GM10248 (cell line): ENCODE measurements at regions not wholly inside any gene's neighbourhood (a gene's known extent, or its start where the extent isn't known, plus 50 kb on each side); places are given as distances from the start of the nearest gene placed in this dataset.
"Not testable (repeated sequence)": the region's sequence is repeated elsewhere in the genome, so short reads cannot be mapped to it uniquely, and the experiment has no call there.

Source experiments
- CTCF ChIA-PET: fragments of 300-600 bp; sonication (Branson Sonifier 250); formaldehyde crosslinking; extraction: SDS; loops from one replicate; lab custom pipeline; 2021; ENCODE audit warnings: antibody characterized with exemption; lab: Yijun Ruan, JAX
- POLR2A ChIA-PET: fragments of 350-650 bp; sonication (Branson Sonifier 250); formaldehyde crosslinking; extraction: SDS; loops from one replicate; lab custom pipeline; 2020; ENCODE audit warnings: antibody characterized with exemption; lab: Yijun Ruan, JAX
- DNase-seq: peaks from one replicate; pipeline ENCODE4 v3.0.0; 2012; ENCODE audit errors: extremely low spot score
- TF ChIP-seq, protein P1 (sequence below): IDR thresholded peaks from 2 replicates; pipeline ENCODE4 v1.5.1; 2012; ENCODE audit warnings: mild to moderate bottlenecking, low read depth; ENCODE audit errors: extremely low read depth, missing control alignments, control extremely low read depth

DNA sequence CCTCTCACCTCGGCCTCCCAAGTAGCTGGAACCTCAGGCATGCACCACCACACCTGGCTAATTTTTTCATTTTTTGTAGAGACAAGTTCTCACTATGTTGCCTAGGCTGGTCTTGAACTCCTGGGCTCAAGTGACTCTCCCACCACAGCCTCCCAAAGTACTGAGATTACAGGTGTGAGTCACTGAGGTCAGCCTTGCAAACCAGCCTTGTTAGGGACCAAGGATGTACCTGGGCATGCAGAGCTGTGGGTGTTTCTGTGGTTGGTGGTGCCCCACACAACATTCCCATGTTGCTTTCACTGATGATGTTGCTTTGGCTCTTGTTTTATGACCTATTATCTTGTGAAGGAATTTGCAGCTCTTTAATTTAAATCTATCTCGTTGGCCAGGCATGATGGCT is 54.8 kb downstream of the OTUD1 start:
- ChIA-PET POLR2A (interaction anchor here (0.6 kb wide), 1 partner anchor 18 kb away, joined by 4 read pairs; no protein-coding TSS in a partner anchor), CTCF (no interaction called here)
- no peak for DNase-seq
- TF ChIP-seq, protein P1, sequence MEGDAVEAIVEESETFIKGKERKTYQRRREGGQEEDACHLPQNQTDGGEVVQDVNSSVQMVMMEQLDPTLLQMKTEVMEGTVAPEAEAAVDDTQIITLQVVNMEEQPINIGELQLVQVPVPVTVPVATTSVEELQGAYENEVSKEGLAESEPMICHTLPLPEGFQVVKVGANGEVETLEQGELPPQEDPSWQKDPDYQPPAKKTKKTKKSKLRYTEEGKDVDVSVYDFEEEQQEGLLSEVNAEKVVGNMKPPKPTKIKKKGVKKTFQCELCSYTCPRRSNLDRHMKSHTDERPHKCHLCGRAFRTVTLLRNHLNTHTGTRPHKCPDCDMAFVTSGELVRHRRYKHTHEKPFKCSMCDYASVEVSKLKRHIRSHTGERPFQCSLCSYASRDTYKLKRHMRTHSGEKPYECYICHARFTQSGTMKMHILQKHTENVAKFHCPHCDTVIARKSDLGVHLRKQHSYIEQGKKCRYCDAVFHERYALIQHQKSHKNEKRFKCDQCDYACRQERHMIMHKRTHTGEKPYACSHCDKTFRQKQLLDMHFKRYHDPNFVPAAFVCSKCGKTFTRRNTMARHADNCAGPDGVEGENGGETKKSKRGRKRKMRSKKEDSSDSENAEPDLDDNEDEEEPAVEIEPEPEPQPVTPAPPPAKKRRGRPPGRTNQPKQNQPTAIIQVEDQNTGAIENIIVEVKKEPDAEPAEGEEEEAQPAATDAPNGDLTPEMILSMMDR, result no peak

DNA sequence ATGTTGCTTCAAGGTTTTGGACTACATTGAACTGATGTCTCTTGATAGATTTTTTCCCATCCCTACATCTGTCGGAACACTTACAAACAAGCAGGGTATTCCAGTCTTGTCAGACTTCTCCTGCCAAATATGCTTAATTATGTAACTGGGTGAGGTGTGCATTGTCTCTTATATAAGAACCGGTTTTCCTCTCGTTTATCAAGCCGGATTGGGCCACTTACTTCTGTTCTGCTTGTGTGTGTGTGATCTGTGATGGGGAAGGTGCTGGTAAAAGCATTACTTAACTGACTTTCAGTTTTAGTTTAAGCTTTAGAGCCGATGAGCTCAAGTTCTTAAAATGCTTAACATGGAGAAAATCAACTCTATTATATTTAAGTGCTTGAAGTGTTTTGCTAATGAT is 57.9 kb downstream of the OTUD1 start:
- ChIA-PET POLR2A (interaction anchor here (0.6 kb wide), 1 partner anchor 36 kb away, joined by 3 read pairs; no protein-coding TSS in a partner anchor), CTCF (interaction anchor here (1.7 to 2.0 kb wide), 3 partner anchors 8 to 181 kb away, joined by 4 to 5 read pairs (median 4); no protein-coding TSS in a partner anchor)
- DNase-seq, result no peak
- TF ChIP-seq, protein P1, result no peak

DNA sequence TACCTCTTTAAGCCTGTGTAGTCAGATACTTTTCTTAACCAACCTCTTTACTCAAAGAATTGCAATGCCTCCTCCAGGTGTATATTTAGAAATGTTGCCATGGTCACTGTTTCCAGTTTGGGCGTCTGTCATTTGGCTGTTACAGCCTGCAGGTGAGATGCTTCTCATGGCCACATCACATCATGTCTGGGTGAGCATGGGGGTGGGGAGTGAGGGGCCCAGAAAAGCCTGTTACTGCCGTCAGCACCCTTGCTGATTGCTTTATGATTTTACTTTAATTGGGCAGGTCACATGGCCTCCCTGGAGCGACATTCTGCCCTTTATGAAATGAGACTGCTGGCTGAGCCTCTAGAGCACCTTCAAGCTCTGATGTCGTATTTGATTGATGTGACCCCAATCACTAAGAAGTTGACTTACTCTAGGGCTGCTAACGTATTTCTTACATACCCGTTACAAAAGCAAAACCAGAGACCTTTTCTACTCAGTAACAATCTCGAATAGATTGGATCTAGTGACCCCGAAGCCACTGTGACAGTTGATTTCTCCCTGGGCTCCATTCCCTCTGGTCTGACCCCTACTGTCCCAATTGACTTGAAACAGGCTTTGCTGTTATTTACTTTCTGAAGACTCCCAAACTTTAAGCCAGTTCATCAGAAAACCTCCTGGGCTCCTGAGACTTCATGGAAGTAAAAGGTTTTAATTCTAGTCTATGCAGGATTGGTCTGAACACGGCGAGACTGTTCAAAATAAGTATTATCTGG is 60.7 kb downstream of the OTUD1 start:
- DNase-seq, result no peak
- TF ChIP-seq, protein P1, result no peak
- CTCF ChIA-PET, result no interaction called here
- POLR2A ChIA-PET, result no interaction called here

DNA sequence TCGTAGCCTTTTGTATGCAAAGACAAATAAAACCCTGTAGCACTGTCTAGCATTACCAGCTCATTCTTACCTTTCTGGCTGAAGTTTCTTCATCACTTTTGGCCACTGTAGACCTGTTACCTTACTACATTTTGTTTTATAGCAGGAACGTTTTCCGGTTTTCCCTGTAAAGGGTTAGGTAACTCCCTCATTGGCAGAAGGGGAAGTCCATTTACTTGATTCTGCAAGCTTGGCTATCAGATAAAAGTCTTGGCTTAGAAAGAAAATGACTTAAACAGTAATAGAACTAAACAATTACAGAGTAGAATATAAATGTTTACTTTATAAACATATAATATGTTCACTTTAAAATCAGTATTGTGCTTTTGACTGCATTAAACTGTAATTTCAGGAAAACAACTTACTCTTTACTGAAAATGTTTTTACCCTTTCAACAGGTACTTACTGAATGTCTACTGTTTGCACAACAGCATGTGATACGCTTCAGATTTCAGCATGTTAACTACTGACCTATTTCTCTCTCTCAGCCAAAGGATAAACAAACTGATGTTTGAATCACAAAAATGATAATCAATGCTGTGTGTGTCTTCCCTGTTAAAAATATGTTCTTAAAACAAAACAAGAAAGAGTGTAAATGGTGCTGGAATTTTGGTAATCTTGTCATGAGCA is 67.1 kb downstream of the OTUD1 start:
- ChIA-PET CTCF (no interaction called here), POLR2A (no interaction called here)
- TF ChIP-seq, protein P1, result no peak
- DNase-seq, result no peak

DNA sequence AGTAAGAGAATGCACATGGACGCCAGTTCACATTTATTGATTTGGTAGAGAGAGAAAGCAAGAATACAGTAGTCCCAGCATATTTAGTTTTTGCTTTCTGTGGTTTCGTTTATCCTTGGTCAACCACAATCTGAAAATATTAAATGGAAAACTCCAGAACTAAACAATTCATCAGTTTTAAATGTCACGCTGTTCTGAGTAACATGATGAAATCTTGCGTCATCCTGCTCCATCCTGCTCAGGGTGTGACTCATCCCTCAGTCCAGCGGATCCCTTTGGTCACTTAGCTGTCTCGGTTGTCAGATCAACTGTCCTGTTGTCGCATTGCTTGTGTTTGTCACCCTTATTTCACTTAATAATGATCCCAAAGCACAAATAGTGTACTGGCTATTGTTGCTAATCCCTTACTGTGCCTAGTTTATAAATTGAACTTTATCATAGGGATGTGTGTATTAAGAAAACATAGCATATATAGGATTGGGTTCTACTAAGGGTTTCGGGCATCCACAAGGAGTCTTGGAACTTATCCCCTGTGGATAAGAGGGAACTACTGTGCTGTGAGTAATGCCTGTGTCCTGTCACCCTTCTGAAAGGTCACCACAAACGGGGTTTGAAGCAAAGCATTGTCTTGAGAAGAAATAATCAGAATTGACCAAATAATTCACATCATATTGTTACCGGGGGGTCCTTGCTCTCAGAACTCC is 73.6 kb downstream of the OTUD1 start:
- CTCF ChIA-PET, result interaction anchor here (0.7 to 2.1 kb wide), 4 partner anchors 17 to 262 kb away, joined by 3 to 6 read pairs (median 4); no protein-coding TSS in a partner anchor
- no peak for DNase-seq
- TF ChIP-seq, protein P1, result no peak
- POLR2A ChIA-PET, result no interaction called here

DNA sequence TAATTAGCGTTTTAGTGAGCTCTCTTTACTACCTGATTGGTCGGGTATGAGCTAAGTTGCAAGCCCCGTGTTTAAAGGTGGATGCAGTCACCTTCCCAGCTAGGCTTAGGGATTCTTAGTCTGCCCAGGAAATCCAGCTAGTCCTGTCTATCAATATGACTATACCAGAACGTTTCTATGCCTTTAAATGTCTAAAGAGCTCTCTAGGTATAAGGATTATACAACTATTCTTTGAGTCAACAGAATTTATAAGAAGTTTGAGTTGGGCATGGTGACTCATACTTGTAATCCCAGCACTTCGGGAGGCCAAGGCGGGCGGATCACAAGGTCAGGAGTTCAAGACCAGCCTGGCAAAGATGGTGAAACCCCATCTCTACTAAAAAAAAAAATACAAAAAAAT is 74.7 kb downstream of the OTUD1 start:
- CTCF ChIA-PET, result interaction anchor here (1.3 to 2.1 kb wide), 2 partner anchors 16 to 199 kb away, joined by 5 to 6 read pairs; no protein-coding TSS in a partner anchor
- POLR2A ChIA-PET, DNase-seq: not testable (repeated sequence)
